HepG2 (cell line): ENCODE measurements at regions not wholly inside any gene's neighbourhood (a gene's known extent, or its start where the extent isn't known, plus 50 kb on each side); places are given as distances from the start of the nearest gene placed in this dataset.

ENCODE experiments used
- NFATC3 ChIP-seq: sonication (generic); formaldehyde crosslinking; IDR thresholded peaks from 2 replicates; pipeline ENCODE4 v1.5.1; 2020; ENCODE audit warnings: mild to moderate bottlenecking, missing genetic modification reagents
- NFIC ChIP-seq: IDR thresholded peaks from 2 replicates; pipeline ENCODE4 v1.6.1; 2012; ENCODE audit warnings: mild to moderate bottlenecking, low read length, inconsistent platforms
- SSRP1 ChIP-seq: IDR thresholded peaks from 2 replicates; pipeline ENCODE4 v1.6.1; 2016; ENCODE audit warnings: control low read depth
- TEAD3 ChIP-seq: optimal IDR thresholded peaks from 2 replicates; pipeline ENCODE3; 2016; ENCODE audit warnings: borderline replicate concordance
- ZNF431 ChIP-seq: sonication (generic); formaldehyde crosslinking; IDR thresholded peaks from 2 replicates; pipeline ENCODE4 v1.9.0; 2022; ENCODE audit warnings: missing genetic modification reagents, low read depth, mild to moderate bottlenecking, borderline replicate concordance
- ZNF501 ChIP-seq: sonication (generic); formaldehyde crosslinking; IDR thresholded peaks from 2 replicates; pipeline ENCODE4 v1.5.1; 2020; ENCODE audit warnings: mild to moderate bottlenecking, moderate library complexity, missing genetic modification reagents
- TF ChIP-seq, protein P1 (sequence below): sonication (generic); formaldehyde crosslinking; IDR thresholded peaks from 2 replicates; pipeline ENCODE4 v1.5.0; 2020; ENCODE audit warnings: mild to moderate bottlenecking, missing genetic modification reagents, moderate library complexity
- TF ChIP-seq, protein P2 (sequence below), 2 experiments: fragments of 450-650 bp in 1 of 2; sonication (generic) in 1 of 2; formaldehyde crosslinking in 1 of 2; IDR thresholded peaks; 2 replicates each; pipeline versions ENCODE4 v1.6.1 to v1.8.0; 2016 to 2022; ENCODE audit warnings: antibody characterized with exemption in 1 of 2, mild to moderate bottlenecking in 1 of 2, missing genetic modification reagents in 1 of 2
- TF ChIP-seq, protein P3 (sequence below): sonication (generic); formaldehyde crosslinking; IDR thresholded peaks from 2 replicates; pipeline ENCODE4 v1.4.0; 2020; ENCODE audit warnings: mild to moderate bottlenecking, missing genetic modification reagents
- TF ChIP-seq, protein P4 (sequence below): sonication (generic); formaldehyde crosslinking; IDR thresholded peaks from 2 replicates; pipeline ENCODE4 v1.5.0; 2020; ENCODE audit warnings: missing genetic modification reagents, mild to moderate bottlenecking, borderline replicate concordance

DNA sequence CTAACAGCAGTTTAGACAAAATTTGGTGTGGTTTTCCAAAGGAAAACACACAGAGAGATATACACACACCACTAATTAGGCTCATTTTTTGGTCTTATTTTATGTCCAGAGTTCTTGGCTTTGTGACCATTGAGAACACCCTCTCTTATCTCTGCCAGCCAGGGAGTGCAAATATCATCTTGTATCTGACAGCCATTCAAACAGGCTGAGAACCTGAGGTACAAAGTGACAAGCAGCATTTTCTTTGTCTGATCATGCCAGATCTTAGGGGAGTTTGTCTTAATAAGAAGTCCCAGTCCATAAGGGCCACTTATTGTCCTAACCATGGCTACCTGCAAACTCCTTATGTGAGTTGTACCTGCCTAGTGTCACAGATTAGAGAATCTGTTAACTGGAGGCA is 1165.2 kb downstream of the BRINP3 start:
- TF ChIP-seq NFIC (no peak), NFATC3 (CRISPR knock-in tag) (no peak), ZNF431 (CRISPR knock-in tag) (no peak), TEAD3 (CRISPR knock-in tag) (no peak), ZNF501 (CRISPR knock-in tag) (no peak), SSRP1 (CRISPR knock-in tag) (no peak)
- TF ChIP-seq, protein P1, sequence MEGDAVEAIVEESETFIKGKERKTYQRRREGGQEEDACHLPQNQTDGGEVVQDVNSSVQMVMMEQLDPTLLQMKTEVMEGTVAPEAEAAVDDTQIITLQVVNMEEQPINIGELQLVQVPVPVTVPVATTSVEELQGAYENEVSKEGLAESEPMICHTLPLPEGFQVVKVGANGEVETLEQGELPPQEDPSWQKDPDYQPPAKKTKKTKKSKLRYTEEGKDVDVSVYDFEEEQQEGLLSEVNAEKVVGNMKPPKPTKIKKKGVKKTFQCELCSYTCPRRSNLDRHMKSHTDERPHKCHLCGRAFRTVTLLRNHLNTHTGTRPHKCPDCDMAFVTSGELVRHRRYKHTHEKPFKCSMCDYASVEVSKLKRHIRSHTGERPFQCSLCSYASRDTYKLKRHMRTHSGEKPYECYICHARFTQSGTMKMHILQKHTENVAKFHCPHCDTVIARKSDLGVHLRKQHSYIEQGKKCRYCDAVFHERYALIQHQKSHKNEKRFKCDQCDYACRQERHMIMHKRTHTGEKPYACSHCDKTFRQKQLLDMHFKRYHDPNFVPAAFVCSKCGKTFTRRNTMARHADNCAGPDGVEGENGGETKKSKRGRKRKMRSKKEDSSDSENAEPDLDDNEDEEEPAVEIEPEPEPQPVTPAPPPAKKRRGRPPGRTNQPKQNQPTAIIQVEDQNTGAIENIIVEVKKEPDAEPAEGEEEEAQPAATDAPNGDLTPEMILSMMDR (CRISPR knock-in tag): no peak
- TF ChIP-seq, protein P2, sequence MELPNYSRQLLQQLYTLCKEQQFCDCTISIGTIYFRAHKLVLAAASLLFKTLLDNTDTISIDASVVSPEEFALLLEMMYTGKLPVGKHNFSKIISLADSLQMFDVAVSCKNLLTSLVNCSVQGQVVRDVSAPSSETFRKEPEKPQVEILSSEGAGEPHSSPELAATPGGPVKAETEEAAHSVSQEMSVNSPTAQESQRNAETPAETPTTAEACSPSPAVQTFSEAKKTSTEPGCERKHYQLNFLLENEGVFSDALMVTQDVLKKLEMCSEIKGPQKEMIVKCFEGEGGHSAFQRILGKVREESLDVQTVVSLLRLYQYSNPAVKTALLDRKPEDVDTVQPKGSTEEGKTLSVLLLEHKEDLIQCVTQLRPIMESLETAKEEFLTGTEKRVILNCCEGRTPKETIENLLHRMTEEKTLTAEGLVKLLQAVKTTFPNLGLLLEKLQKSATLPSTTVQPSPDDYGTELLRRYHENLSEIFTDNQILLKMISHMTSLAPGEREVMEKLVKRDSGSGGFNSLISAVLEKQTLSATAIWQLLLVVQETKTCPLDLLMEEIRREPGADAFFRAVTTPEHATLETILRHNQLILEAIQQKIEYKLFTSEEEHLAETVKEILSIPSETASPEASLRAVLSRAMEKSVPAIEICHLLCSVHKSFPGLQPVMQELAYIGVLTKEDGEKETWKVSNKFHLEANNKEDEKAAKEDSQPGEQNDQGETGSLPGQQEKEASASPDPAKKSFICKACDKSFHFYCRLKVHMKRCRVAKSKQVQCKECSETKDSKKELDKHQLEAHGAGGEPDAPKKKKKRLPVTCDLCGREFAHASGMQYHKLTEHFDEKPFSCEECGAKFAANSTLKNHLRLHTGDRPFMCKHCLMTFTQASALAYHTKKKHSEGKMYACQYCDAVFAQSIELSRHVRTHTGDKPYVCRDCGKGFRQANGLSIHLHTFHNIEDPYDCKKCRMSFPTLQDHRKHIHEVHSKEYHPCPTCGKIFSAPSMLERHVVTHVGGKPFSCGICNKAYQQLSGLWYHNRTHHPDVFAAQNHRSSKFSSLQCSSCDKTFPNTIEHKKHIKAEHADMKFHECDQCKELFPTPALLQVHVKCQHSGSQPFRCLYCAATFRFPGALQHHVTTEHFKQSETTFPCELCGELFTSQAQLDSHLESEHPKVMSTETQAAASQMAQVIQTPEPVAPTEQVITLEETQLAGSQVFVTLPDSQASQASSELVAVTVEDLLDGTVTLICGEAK (IDR thresholded peaks at IDR 0.05): no peak
- TF ChIP-seq, protein P2 (CRISPR knock-in tag; IDR thresholded peaks at IDR 0.05): no peak
- TF ChIP-seq, protein P3, sequence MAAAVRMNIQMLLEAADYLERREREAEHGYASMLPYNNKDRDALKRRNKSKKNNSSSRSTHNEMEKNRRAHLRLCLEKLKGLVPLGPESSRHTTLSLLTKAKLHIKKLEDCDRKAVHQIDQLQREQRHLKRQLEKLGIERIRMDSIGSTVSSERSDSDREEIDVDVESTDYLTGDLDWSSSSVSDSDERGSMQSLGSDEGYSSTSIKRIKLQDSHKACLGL (CRISPR knock-in tag): no peak
- TF ChIP-seq, protein P4, sequence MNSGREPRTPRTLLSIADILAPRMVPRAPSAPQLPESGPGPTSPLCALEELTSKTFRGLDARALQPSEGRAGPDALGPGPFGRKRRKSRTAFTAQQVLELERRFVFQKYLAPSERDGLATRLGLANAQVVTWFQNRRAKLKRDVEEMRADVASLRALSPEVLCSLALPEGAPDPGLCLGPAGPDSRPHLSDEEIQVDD (CRISPR knock-in tag): no peak
